B cell (primary cell): ENCODE measurements at regions not wholly inside any gene's neighbourhood (a gene's known extent, or its start where the extent isn't known, plus 50 kb on each side); places are given as distances from the start of the nearest gene placed in this dataset.
"Not testable (repeated sequence)": the region's sequence is repeated elsewhere in the genome, so short reads cannot be mapped to it uniquely, and the experiment has no call there.

ENCODE experiments used
- ATAC-seq: fragments of 200-7000 bp; cut with Tn5 transposase; one replicate; pipeline ENCODE4 v1.10.0; 2021; ENCODE audit warnings: low read depth, mild to moderate bottlenecking, moderate number of reproducible peaks, moderate library complexity
- CTCF ChIA-PET: fragments of 350-600 bp; sonication (Branson Sonifier 250); formaldehyde crosslinking; loops from one replicate; lab custom pipeline; 2021; ENCODE audit warnings: antibody characterized with exemption, inconsistent platforms; lab: Charles Lee
- POLR2A ChIA-PET: fragments of 350-600 bp; sonication (Branson Sonifier 250); formaldehyde crosslinking; loops from one replicate; lab custom pipeline; 2021; ENCODE audit warnings: antibody characterized with exemption; lab: Charles Lee
- DNase-seq: peaks from one replicate; pipeline ENCODE4 v3.0.0; 2013
- H2AFZ ChIP-seq: 2 replicates; pipeline ENCODE4 v1.6.1; 2012; ENCODE audit warnings: mild to moderate bottlenecking, low read depth, low read length; ENCODE audit not compliant: insufficient read depth, poor library complexity, severe bottlenecking
- H3K27ac ChIP-seq, 2 donors: 1 replicate in 1 of 2; 2 replicates in 1 of 2; pipeline ENCODE4 v1.5.1; 2012 to 2013; ENCODE audit warnings: low read length in 2 of 2, mild to moderate bottlenecking in 2 of 2, moderate library complexity in 1 of 2
- H3K27me3 ChIP-seq, 4 experiments: fragments of 200-600 bp in 1 of 4; sonication (generic) in 1 of 4; replicated peaks in 1 of 4; 1 replicate in 2 of 4; 2 replicates in 2 of 4; pipeline versions ENCODE4 v1.6.1 to v1.7.0; 2013 to 2016; ENCODE audit warnings: low read length in 3 of 4, mild to moderate bottlenecking in 2 of 4, mixed read lengths in 1 of 4, moderate library complexity in 1 of 4; ENCODE audit not compliant: insufficient read depth in 4 of 4, control insufficient read depth in 3 of 4; ENCODE audit errors: control extremely low read depth in 1 of 4
- H3K36me3 ChIP-seq, 2 experiments: replicated peaks in 1 of 2; 1 replicate in 1 of 2; 2 replicates in 1 of 2; pipeline versions ENCODE4 v1.6.1 to v1.7.1; 2013; ENCODE audit warnings: low read length in 1 of 2; ENCODE audit not compliant: insufficient read depth in 2 of 2, control insufficient read depth in 1 of 2; ENCODE audit errors: control extremely low read depth in 1 of 2, extremely low read depth in 1 of 2
- H3K4me1 ChIP-seq, 2 donors: fragments of 200-600 bp in 1 of 2; sonication (generic) in 1 of 2; 1 replicate in 1 of 2; 2 replicates in 1 of 2; pipeline versions ENCODE4 v1.5.1 to v1.6.1; 2013 to 2017; ENCODE audit warnings: low read length in 2 of 2; ENCODE audit not compliant: control insufficient read depth in 2 of 2, insufficient read depth in 2 of 2
- H3K4me2 ChIP-seq: replicated peaks from 2 replicates; pipeline ENCODE3; 2012; ENCODE audit warnings: mild to moderate bottlenecking, low read depth, low read length; ENCODE audit not compliant: poor library complexity, severe bottlenecking
- H3K4me3 ChIP-seq, 5 experiments: fragments of 200-600 bp in 1 of 5; sonication (generic) in 1 of 5; 1 replicate in 3 of 5; 2 replicates in 2 of 5; pipeline versions ENCODE4 v1.5.1 to v1.7.0; 2011 to 2016; ENCODE audit warnings: low read length in 4 of 5, mild to moderate bottlenecking in 4 of 5, low read depth in 2 of 5, control low read depth in 1 of 5, moderate library complexity in 1 of 5; ENCODE audit not compliant: insufficient read depth in 1 of 5; ENCODE audit errors: control extremely low read depth in 1 of 5, extremely low read depth in 1 of 5
- H3K79me2 ChIP-seq: fragments of 200-600 bp; sonication (generic); one replicate; pipeline ENCODE4 v1.6.0; 2016; ENCODE audit warnings: low read length; ENCODE audit not compliant: control insufficient read depth, insufficient read depth
- H3K9ac ChIP-seq: fragments of 200-600 bp; sonication (generic); 2 replicates; pipeline ENCODE4 v1.6.1; 2017; ENCODE audit warnings: mild to moderate bottlenecking, low read length, moderate library complexity
- H3K9me3 ChIP-seq, 3 donors: one replicate each; pipeline versions ENCODE4 v1.6.1 to v1.7.1; 2013; ENCODE audit warnings: low read length in 2 of 3; ENCODE audit not compliant: control insufficient read depth in 2 of 3, insufficient read depth in 1 of 3; ENCODE audit errors: control extremely low read depth in 1 of 3
- H4K20me1 ChIP-seq: 2 replicates; pipeline ENCODE4 v1.6.0; 2012; ENCODE audit warnings: mild to moderate bottlenecking, low read length; ENCODE audit not compliant: insufficient read depth, control insufficient read depth, poor library complexity, severe bottlenecking
- H3K27ac Mint-ChIP-seq: one replicate; pipeline ENCODE4 v1.8.0; 2021; ENCODE audit warnings: mixed read lengths
- H3K27me3 Mint-ChIP-seq: one replicate; pipeline ENCODE4 v1.8.0; 2021; ENCODE audit warnings: mixed read lengths
- H3K4me1 Mint-ChIP-seq: one replicate; pipeline ENCODE4 v1.8.0; 2021; ENCODE audit warnings: mixed read lengths
- H3K4me3 Mint-ChIP-seq: one replicate; pipeline ENCODE4 v1.8.0; 2021; ENCODE audit warnings: mixed read lengths
- H3K9me3 Mint-ChIP-seq: one replicate; pipeline ENCODE4 v1.8.0; 2022; ENCODE audit warnings: mixed read lengths; ENCODE audit not compliant: insufficient read depth
- CTCF ChIP-seq: fragments of 200-600 bp; IDR thresholded peaks from one replicate; pipeline ENCODE4 v1.8.0; 2022; ENCODE audit warnings: antibody characterized with exemption, mild to moderate bottlenecking
- EZH2 ChIP-seq: IDR thresholded peaks from 2 replicates; pipeline ENCODE4 v1.6.1; 2012; ENCODE audit warnings: borderline replicate concordance, low read depth, mild to moderate bottlenecking, moderate library complexity, low read length; ENCODE audit not compliant: insufficient read depth, poor library complexity, severe bottlenecking
- WGBS: methylation state at CpG from one replicate; pipeline ENCODE4 v1.1.5; 2013; ENCODE audit warnings: missing lambda C conversion rate; ENCODE audit not compliant: insufficient coverage; 5-methylcytosine and 5-hydroxymethylcytosine counted together
- intact Hi-C: fragments of 100-400 bp; cut with micrococcal nuclease; formaldehyde crosslinking; loops from one replicate; pipeline ENCODE4 v1.10.0; 2022

- Histone ChIP-seq H3K36me3 (no peaks in the 10 kb centered on the region), H3K9ac (no peak overlapping the region), H3K4me1 (no peaks in the 10 kb centered on the region), H3K27me3 (no peaks in the 10 kb centered on the region), H3K79me2 (no peaks in the 10 kb centered on the region), H2AFZ (no peak overlapping the region), H4K20me1 (no peaks in the 10 kb centered on the region), H3K27ac (no peak overlapping the region), H3K4me2 (no peak overlapping the region), H3K9me3 (peaks cover 0 to 2% (median 0%) of the 10 kb centered on the region in 3 donors), H3K4me3 (no peak overlapping the region)
- no peak overlapping the region for H3K27ac Mint-ChIP-seq
- H3K9me3 Mint-ChIP-seq = no peaks in the 10 kb centered on the region
- no peaks in the 10 kb centered on the region for H3K27me3 Mint-ChIP-seq
- no peaks in the 10 kb centered on the region for H3K4me1 Mint-ChIP-seq
- H3K4me3 Mint-ChIP-seq = no peak overlapping the region
- TF ChIP-seq CTCF (no peak), EZH2 (no peak)
- no peak for DNase-seq
- WGBS = 60% methylated on average over 1 of the region's 1 CpG
- POLR2A ChIA-PET = no interaction called here
- intact Hi-C loops = no loop called here
- no peak for ATAC-seq
- CTCF ChIA-PET = no interaction called here
Measured at GRCh38 chr21:18114810-18115209, 129.8 kb upstream of the CHODL start.

GRCh38 chr21:18104802-18105201, 139.8 kb upstream of the CHODL start:
- Histone ChIP-seq H3K36me3 (no peaks in the 10 kb centered on the region), H3K9me3 (peaks cover 0 to 2% (median 0%) of the 10 kb centered on the region in 3 donors), H3K4me1 (no peaks in the 10 kb centered on the region), H3K4me3 (no peak overlapping the region), H3K9ac (no peak overlapping the region), H3K79me2 (no peaks in the 10 kb centered on the region), H3K4me2 (no peak overlapping the region), H4K20me1 (no peaks in the 10 kb centered on the region), H3K27me3 (no peaks in the 10 kb centered on the region), H3K27ac (no peak overlapping the region), H2AFZ (no peak overlapping the region)
- Mint-ChIP-seq H3K4me3 (no peak overlapping the region), H3K27me3 (no peaks in the 10 kb centered on the region), H3K4me1 (no peaks in the 10 kb centered on the region), H3K27ac (no peak overlapping the region), H3K9me3 (peaks cover 2% of the 10 kb centered on the region)
- DNase-seq (no peak), ATAC-seq (no peak)
- no peak for TF ChIP-seq EZH2
- no peak for TF ChIP-seq CTCF
- CTCF ChIA-PET = no interaction called here
- POLR2A ChIA-PET = no interaction called here
- intact Hi-C loops = no loop called here

GRCh38 chr21:18096413-18096812, 148.2 kb upstream of the CHODL start:
- H3K9me3 Mint-ChIP-seq = peaks cover 14% of the 10 kb centered on the region
- H3K27me3 Mint-ChIP-seq, H3K27ac ChIP-seq, CTCF ChIA-PET, H3K36me3 ChIP-seq, H3K27ac Mint-ChIP-seq, POLR2A ChIA-PET, H4K20me1 ChIP-seq, H3K27me3 ChIP-seq, DNase-seq, H3K9ac ChIP-seq, H3K4me3 Mint-ChIP-seq, H3K4me2 ChIP-seq, H3K4me3 ChIP-seq, ATAC-seq, H2AFZ ChIP-seq, intact Hi-C loops, H3K4me1 Mint-ChIP-seq, H3K4me1 ChIP-seq, H3K79me2 ChIP-seq: not testable (repeated sequence)
- H3K9me3 ChIP-seq = peaks cover 0 to 15% (median 5%) of the 10 kb centered on the region in 3 donors
- WGBS = 94% methylated on average over 2 of the region's 2 CpGs
